K562 (cell line): ENCODE measurements at regions not wholly inside any gene's neighbourhood (a gene's known extent, or its start where the extent isn't known, plus 50 kb on each side); places are given as distances from the start of the nearest gene placed in this dataset.

Experiments
- DPF2 ChIP-seq: fragments of 450-650 bp; IDR thresholded peaks from 2 replicates; pipeline ENCODE4 v1.6.1; 2016
- HIVEP1 ChIP-seq: fragments of 250-450 bp; sonication (Bioruptor Pico); IDR thresholded peaks from 2 replicates; pipeline ENCODE4 v1.4.0; 2020; ENCODE audit warnings: mild to moderate bottlenecking
- JUND ChIP-seq, 2 experiments: IDR thresholded peaks; 2 replicates in 1 of 2; 3 replicates in 1 of 2; pipeline ENCODE4 v1.6.1; 2011; ENCODE audit warnings: borderline replicate concordance in 2 of 2, low read depth in 2 of 2, low read length in 2 of 2, improper control_type of control experiment in 1 of 2, missing biosample characterization in 1 of 2, missing genetic modification characterization in 1 of 2, missing genetic modification reagents in 1 of 2
- MECOM ChIP-seq: fragments of 250-450 bp; sonication (Bioruptor Pico); IDR thresholded peaks from 2 replicates; pipeline ENCODE4 v1.8.0; 2022; ENCODE audit warnings: inconsistent platforms
- RCOR1 ChIP-seq, 2 experiments: IDR thresholded peaks; 2 replicates each; pipeline ENCODE4 v1.6.1; 2012; ENCODE audit warnings: low read depth in 2 of 2, low read length in 2 of 2, borderline replicate concordance in 1 of 2, improper control_type of control experiment in 1 of 2
- SMARCA4 ChIP-seq: fragments of 450-650 bp; IDR thresholded peaks from 2 replicates; pipeline ENCODE4 v1.6.1; 2016
- TF ChIP-seq, protein P1 (sequence below): sonication (generic); formaldehyde crosslinking; IDR thresholded peaks from 2 replicates; pipeline ENCODE4 v1.8.0; 2023; ENCODE audit warnings: missing genetic modification reagents, mild to moderate bottlenecking, borderline replicate concordance
- TF ChIP-seq, protein P2 (sequence below): IDR thresholded peaks from 2 replicates; pipeline ENCODE4 v1.6.1; 2012; ENCODE audit warnings: low read depth, low read length, improper control_type of control experiment, borderline replicate concordance

DNA sequence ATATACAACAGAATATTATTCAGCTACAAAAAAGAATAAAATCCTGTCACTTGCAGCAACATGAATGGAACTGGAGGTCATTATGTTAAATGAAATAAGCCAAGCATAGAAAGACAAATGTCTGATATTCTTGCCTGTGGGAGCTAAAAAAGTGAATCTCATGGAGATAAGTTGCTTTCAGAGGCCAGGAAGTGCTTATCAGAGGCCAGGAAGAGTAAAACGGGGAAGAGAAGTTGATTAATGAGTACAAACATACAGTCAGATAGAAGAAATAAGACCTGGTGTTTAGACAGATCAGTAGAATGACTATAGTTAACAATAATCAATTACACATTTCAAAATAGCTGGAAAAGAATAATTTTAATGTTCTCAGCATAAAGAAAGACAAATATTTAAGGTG lies 54.4 kb upstream of the CPHXL start (continued):
- no peak for TF ChIP-seq JUND (IDR thresholded peaks at IDR 0.05; ENCODE audit: borderline replicate concordance, low read depth, low read length)
- peak; percentile 19; the same call in 1 of the 3 replicates for TF ChIP-seq JUND (tag; IDR thresholded peaks at IDR 0.05; ENCODE audit: borderline replicate concordance, low read depth, low read length)
- TF ChIP-seq, protein P1, sequence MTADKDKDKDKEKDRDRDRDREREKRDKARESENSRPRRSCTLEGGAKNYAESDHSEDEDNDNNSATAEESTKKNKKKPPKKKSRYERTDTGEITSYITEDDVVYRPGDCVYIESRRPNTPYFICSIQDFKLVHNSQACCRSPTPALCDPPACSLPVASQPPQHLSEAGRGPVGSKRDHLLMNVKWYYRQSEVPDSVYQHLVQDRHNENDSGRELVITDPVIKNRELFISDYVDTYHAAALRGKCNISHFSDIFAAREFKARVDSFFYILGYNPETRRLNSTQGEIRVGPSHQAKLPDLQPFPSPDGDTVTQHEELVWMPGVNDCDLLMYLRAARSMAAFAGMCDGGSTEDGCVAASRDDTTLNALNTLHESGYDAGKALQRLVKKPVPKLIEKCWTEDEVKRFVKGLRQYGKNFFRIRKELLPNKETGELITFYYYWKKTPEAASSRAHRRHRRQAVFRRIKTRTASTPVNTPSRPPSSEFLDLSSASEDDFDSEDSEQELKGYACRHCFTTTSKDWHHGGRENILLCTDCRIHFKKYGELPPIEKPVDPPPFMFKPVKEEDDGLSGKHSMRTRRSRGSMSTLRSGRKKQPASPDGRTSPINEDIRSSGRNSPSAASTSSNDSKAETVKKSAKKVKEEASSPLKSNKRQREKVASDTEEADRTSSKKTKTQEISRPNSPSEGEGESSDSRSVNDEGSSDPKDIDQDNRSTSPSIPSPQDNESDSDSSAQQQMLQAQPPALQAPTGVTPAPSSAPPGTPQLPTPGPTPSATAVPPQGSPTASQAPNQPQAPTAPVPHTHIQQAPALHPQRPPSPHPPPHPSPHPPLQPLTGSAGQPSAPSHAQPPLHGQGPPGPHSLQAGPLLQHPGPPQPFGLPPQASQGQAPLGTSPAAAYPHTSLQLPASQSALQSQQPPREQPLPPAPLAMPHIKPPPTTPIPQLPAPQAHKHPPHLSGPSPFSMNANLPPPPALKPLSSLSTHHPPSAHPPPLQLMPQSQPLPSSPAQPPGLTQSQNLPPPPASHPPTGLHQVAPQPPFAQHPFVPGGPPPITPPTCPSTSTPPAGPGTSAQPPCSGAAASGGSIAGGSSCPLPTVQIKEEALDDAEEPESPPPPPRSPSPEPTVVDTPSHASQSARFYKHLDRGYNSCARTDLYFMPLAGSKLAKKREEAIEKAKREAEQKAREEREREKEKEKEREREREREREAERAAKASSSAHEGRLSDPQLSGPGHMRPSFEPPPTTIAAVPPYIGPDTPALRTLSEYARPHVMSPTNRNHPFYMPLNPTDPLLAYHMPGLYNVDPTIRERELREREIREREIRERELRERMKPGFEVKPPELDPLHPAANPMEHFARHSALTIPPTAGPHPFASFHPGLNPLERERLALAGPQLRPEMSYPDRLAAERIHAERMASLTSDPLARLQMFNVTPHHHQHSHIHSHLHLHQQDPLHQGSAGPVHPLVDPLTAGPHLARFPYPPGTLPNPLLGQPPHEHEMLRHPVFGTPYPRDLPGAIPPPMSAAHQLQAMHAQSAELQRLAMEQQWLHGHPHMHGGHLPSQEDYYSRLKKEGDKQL, result no peak
- TF ChIP-seq SMARCA4, result peak; percentile 58; the same call in 1 of the 2 replicates
- no peak for TF ChIP-seq HIVEP1 (CRISPR knock-in tag)
- TF ChIP-seq, protein P2, sequence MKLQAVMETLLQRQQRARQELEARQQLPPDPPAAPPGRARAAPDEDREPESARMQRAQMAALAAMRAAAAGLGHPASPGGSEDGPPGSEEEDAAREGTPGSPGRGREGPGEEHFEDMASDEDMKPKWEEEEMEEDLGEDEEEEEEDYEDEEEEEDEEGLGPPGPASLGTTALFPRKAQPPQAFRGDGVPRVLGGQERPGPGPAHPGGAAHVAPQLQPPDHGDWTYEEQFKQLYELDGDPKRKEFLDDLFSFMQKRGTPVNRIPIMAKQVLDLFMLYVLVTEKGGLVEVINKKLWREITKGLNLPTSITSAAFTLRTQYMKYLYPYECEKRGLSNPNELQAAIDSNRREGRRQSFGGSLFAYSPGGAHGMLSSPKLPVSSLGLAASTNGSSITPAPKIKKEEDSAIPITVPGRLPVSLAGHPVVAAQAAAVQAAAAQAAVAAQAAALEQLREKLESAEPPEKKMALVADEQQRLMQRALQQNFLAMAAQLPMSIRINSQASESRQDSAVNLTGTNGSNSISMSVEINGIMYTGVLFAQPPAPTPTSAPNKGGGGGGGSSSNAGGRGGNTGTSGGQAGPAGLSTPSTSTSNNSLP, result 0 out of 2 replicates have a peak, but pooled peaks have one; percentile 15
- 0 out of 2 replicates have a peak, but pooled peaks have one; percentile 34 for TF ChIP-seq DPF2
- peak; percentile 86 for TF ChIP-seq MECOM (CRISPR knock-in tag)
- 0 out of 4 replicates have a peak, but pooled peaks of 1 of the 2 experiments have one; percentile 13 for TF ChIP-seq RCOR1 (IDR thresholded peaks at IDR 0.05; ENCODE audit: borderline replicate concordance in 1 of 2, low read depth in 2 of 2, low read length in 2 of 2)
